CD4-positive, alpha-beta T cell treated with Interleukin-21 for 1 hour (primary cell): ENCODE measurements at regions not wholly inside any gene's neighbourhood (a gene's known extent, or its start where the extent isn't known, plus 50 kb on each side); places are given as distances from the start of the nearest gene placed in this dataset.

Experiments used
- DNase-seq: peaks from one replicate; pipeline ENCODE4 v3.0.0-alpha.2; 2020

DNA sequence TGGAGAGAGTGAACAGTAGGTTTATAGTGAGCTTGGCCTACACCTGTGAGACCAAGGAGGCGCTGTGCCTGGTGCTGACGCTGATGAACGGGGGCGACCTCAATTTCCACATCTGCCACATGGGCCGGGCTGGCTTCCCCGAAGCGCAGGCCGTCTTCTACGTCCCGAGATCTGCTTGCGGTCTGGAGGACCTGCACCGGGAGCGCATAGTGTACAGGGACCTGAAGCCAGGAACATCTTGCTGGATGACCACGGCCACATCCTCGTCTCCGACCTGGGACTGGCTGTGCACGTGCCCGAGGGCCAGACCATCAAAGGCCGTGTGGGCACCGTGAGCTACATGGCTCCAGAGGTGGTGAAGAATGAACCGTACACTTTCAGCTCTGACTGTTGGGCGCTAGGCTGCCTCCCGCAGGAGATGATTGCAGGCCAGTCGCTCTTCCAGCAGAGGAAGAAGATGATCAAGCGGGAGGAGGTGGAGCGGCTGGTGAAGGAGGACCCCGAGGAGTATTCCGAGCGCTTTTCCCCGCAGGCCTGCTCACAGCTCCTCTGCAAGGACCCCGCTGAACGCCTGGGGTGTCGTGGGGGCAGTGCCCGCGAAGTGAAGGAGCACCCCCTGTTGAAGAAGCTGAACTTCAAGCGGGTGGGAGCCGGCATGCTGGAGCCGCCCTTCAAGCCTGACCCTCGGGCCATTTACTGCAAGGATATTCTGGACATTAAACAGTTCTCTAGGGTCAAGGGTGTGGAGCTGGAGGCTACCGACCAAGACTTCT is 139.0 kb downstream of the ZDHHC20 start:
- no peak for DNase-seq

DNA sequence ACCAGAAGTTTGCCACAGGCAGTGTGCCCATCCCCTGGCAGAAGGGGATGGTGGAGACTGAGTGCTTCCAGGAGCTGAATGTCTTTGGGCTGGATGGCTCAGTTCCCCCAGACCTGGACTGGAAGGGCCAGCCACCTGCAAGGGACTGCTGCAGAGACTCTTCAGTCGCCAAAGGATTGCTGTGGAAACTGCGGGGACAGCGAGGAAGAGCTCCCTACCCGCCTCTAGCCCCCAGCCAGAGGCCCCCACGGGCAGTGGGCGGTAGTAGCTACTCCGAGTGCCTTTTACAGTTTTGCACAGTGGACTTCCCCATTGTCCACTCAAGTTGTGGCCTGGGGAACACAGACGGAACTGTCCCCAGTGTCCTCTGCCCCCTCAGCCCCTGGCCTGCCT is 138.5 kb downstream of the ZDHHC20 start:
- no peak for DNase-seq

DNA sequence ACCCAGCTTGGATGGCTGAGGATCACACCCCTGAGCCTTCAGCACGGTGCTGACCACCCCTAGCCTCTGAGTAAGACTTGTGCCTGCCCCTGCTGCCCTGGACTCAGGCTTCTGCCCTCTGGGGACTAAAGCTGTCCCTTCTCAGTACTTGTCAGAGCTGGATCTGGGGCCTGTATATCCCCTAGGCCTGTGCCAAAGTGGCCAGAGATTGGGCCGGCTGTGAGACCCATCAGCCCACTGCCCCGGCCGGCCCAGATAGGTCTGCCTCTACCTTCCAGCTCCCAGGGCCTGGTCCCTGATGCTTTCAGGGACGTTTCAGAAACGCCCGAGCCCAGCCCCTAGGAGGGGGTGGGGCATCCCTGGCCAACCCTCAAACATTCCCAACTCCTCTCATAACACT is 137.8 kb downstream of the ZDHHC20 start:
- no peak for DNase-seq

DNA sequence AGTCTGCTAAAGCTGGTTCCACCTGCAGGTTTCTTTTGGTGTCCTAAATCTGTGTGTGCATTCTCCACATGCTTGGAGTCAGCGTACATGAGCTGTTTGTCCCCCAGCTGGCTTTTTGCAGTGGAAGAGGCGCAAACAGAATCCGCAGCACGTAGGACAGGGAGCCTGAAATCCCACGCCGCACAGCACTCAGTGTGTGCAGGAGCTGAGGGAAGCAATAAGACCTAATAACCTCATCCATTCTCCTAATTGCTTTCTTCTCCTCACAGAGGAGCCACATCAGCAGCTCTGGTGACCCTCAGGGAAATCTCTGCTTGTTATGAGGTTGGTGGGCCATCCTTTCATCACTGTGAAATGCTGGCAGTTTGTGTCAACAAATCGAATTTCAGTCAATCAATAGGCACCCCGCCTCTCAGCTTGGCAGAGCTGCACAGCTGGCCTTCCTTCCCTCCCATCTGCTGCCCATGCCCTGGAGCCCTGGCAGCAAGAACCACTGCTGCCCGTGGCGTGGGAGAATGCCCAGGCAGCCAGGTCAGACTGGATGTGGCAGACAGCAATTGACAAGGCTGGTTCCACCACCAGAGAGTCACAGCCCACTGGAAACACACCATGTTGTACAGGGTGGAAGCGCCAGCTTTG is 136.7 kb downstream of the ZDHHC20 start:
- DNase-seq = no peak
